8988T (cell line): ENCODE measurements at regions not wholly inside any gene's neighbourhood (a gene's known extent, or its start where the extent isn't known, plus 50 kb on each side); places are given as distances from the start of the nearest gene placed in this dataset.

Experiments
- DNase-seq: peaks from one replicate; pipeline ENCODE4 v3.0.0; 2011

DNA sequence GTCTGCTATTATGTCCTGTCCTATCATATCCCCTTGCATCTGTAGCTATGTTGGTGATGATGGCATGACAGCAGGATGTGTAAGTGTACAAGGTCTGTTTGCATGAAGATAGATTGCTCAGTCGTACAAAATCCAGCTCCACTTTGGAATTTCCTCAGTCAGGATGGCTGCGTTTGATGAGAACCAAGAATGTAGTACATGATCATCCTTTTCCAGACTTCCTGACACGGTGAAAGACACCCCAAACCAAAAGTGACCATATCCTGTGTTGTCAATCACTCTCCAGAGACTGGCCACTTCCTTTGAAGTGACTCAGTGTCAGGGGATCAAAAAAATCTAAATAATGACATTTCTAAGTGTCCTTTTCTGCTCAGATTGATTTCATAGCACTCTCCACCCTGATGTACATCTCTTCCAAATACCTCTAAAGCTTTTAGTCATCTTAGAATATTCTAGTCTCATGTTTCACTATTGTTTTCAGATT, 213.4 kb downstream of the PLK2 start:
- DNase-seq: no peak

DNA sequence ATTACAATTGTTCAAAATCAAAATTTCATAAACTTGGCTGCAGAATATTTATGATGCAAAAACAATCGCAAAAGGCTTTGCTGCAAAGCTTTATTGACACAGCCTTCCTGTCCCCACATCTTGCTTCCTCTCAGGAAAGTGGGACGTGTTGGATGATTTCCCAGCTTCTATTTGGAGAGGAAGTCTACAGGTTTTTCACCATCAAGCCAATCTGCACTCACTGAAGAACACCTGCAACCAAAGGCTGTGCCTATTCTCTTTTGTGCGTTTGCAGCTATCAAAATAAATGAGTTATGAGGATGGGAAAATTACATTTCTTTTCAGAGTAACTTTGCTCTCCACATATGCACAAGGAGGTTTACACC, 214.4 kb downstream of the PLK2 start:
- DNase-seq: no peak

DNA sequence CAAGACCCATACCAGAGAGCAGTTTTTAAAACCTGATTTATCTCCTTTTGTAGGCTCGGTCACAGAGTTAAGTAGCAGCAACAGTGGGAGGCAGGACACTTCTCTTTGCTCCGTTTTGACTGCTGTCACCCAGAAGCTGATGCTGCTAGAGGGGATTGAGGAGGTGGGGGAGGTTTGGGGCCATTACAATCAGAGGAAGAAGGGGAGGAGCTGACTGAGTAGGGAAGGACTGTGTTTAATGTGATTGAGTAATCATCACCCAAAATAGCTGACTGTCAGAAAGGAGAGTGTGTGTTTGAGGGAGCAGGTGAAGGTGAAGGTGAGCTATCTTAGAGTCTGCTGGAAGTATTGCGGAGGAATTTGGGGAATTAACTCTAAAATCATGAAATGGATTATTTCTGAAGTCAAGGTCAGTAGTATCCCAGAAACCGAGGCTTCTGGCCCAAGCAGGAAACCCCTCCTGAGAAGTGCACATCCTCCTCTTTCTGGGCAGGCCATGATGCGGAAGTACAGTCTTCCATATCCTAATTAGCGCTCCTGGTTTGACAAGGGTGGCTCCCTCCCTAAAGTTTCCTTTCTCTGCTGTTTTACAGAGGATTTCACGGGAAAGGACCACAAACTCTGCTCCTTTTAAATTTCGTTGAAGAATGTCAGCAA, 214.9 kb downstream of the PLK2 start:
- no peak for DNase-seq

DNA sequence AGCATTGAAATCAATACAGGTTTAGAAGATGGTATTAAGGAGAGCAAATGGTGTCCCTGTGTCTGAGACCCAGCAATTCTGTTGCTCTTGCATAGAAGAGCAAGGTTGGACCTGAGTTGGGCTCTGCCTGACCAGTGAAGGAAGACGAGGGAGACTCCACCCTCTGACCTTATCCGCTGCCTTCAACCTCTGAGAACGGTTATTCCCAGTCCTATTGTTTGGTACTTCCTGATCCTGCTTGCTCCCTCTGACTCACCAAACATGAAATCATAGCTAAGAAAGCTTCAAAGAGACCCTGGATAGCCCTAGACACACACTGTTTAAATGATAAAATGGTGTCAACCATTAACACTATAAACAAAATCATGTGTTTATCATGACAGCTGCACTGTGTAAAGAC, 218.5 kb downstream of the PLK2 start:
- DNase-seq: no peak

DNA sequence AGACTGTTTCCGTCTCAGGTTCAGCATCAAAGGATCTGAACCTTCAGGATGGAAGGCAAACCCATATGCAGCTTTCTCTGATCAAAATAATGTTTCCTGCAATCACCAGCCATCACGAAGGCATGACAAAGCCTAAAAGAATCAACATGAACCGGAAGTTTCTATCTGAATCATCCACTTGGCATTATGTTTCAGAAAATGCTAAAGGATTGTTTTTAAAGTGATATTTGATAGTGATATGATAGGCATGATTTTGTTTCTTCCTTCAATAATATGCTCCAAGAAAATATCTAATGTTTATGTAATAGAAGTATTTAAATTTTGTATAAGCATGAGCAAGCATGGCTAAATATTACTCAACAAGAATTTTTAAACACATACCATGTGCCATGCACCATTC, 219.6 kb downstream of the PLK2 start:
- no peak for DNase-seq

DNA sequence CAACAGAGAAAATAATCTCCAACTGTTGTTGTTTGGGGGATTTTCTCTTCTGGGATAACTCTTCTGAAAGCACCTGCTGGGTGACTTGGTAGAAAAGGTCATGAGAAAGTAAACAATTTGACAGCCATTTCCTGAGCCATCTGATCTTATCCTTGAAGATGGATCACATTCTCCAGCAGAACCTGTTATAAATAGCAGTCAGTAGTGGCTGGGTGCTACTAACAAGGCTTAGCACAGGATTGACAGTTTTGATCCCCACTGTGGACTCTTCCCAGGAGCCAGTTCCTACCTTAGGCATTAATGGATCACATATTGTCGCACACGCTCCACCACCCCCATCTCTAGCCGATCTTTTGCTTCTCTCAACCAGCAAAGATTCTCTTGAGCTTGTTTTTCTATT, 220.2 kb downstream of the PLK2 start:
- DNase-seq: no peak

DNA sequence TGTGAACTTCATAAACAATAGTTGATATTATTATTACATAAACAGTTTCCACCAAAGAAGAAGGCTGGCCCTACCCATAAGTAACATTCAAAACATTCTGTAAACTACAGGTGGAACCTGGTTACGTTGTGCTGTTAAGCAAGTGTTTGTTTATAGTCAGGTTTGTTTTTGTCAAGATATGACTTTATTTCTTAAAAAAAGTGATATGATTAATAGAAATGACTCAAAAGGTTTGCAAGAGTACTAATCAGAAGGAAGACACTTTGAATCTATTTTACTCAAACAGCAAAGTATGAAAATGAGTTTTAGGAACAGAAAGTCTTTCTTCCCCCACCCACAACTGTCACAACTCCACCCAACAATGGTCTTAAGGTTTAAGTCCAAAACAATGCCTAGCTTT, 220.8 kb downstream of the PLK2 start:
- DNase-seq: no peak

DNA sequence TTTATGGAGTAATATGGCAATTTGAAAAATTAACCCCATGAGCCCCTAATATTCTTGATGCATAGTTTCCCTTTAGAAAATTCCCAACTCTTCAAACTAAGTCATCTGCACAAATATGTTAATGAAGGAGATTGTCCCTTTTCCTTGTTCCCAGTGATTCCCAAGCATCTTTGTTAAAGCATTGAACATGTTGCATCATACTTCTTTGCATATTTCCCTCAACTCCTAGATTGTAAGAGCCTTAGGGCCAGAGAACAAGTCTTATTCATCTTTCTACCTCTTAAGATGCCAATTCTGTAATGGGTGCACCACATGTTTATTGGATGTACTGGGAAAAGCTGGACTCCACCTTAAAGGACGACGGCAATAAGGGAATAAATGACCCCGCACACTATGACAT, 223.4 kb downstream of the PLK2 start:
- no peak for DNase-seq

DNA sequence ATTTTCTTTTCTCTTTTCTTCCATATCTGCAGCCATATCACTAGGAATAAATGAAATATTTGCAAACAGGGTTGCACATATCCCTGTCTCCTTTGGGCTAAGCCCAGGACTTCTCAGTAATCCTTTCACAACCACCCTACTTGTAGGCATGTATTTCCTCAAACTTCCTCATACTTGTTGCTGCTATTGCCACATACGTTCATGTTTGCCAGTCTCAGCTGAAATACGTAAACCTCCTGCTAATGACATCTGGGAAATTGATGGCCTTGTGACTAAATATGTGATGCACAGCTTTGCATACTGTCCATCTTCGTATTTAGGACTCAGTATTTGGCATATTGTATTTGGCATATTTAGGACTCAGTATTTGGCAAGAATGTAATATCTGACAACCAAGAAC, 224.6 kb downstream of the PLK2 start:
- DNase-seq: no peak

DNA sequence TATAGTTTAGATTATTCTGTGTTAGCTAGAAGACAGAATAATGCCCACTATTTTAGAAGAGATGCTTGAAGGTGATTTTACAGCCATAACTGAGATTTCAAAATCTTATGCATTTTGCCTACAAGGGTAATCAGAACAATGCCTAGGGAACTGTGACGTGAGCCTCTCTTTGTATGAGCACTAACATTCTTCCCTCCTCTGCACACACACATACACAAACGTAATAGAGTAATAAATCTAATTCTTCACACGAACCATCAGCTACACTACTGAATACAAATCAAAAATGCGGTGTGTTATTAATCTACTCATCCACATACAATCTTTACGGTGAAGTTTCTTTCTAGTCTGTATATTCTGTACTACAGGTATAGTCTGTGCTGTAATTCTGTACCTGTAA, 227.8 kb downstream of the PLK2 start:
- DNase-seq: no peak

DNA sequence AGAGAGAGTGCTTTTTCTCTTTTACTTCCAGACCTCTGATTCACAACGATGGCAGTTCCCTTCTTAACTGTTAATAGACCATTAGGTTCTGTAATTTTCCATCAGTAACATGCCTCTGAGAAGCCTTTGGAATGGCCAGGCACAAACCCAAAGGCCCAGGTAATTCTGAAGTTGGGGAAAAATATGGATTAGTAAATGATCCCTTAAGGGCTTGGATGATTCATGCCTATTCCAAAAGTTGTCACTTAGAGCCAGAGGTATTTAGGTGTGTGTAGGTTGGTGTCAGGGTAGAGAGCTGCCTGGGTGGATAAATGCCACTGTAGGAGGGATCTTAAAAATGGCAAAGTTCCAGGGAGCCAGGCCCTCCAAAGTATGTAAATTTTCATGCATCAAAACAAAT, 228.8 kb downstream of the PLK2 start:
- DNase-seq: no peak

DNA sequence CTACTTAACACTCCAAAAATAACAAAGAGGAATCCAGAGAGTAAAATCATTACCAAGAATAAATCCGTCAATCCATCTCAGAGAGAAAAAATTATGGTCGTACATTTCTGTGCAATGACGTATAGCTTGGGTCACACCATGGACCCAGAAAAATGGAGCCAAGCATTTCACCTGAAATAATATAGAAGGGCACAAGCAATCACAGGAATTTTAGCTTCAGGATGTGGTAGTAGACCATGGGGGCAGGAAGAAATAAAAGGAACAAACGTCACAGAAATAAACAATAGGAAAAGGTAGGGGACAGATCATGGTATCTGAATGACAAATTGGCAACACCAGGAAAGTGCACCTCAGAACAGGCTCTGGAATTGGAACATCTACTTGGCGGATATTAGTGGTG, 231.0 kb downstream of the PLK2 start:
- DNase-seq: no peak

DNA sequence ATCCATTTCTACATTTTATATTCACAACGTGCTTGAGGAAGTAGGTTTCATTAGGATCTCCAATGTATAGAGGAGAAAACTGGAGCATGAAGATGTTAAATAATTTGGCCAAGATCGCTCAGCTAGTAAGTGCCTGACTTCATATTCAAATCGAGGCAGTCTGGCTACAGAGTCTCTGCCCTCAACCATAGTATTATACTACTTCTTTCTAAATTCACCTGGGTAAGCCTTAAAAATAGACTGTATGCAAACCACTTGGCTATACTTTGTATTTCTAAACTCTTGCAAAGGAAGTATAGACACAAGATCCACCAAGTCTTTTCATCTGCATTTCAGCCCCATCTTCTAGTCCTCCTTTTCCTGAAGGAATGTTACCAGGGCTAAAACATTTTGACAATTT, 232.0 kb downstream of the PLK2 start:
- no peak for DNase-seq

DNA sequence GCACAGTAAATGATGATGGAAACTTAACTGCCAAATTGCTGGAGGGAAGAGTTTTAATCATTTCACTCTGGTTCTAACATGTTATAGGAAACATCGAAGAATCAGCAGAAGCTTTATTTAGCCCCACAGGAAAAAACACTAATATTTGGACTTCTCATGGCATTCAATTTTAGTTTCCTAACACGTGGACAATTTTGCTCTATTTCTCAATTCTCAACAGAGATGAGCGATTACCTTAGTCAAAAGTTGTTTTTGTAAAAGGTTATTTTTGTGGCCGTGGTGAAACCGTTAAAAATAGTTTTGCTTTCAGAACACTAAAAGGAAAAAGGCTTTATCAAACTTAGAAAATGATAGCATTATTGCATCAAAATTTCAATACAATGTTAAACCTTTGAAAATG, 235.2 kb downstream of the PLK2 start:
- no peak for DNase-seq

DNA sequence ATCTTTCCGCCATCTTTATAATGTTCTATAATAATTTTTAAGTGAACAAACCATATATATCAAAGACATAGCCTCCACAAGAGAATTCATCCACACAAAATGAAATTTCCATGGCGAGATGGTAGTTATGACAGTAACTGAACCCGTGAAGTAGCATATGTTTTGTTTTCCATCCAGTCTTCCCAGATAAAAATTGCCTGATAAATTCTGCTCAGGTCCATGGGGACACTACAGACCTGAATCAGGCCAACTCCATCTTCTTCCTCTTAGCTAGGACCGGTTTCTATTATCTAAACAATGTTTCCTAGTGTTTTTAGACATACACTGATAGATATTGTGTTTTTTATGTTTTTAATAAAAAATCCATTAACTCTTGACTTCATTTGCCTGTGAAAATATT, 235.7 kb downstream of the PLK2 start:
- no peak for DNase-seq

DNA sequence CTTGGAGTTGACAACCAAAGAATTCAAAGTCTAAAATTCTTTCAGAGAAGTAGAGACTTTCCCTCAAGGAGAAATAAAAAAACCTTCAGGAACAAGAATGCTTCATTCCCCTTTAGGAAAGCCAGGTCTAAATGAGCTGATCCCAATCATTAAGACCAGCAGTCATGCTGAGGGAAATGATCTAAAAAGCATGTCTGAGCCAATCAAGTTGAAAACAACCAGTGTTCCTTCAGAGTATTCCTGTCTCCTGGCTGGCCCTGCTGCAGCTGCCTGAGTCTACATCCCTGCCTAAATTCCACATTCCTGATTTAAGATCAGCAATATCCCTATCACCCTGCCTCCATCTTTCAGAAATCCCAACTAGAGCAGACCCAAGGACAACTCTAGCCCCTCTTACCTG, 244.5 kb downstream of the PLK2 start:
- DNase-seq: no peak

DNA sequence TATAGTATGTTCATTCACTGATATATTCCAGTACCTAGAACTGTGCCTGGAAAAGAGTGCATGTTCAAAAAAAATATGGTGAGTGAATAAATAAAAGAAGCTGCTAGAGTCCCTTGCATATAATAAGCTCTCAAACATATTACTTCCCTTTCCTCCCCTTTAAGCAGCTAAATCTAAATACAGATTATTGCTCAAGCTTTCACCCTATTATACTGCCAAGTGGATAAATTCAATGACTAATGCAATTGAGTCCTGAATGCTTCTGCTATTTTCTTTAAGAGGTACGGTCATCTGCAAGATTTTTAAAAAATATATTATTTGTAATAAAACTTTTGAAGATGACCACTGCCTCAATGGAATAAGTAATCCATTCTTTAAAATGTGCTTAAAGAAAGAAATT, 248.4 kb downstream of the PLK2 start:
- no peak for DNase-seq

DNA sequence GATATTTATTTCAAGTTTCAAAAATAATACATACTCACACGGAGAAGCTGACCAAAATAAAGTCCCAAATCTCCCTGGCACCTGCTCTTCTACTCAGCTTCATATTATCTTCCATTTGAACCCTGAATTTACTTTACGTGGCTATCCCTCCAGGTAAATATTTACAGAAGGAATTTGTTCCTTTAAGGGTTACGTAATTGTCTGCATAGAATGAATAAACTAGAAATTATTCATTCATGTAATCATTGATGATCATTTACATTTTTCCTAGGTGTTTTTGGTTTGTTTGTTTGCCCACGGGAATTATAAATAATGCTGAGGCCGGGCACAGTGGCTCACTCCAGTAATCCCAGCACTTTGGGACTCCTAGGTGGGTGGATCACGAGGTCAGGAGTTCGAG, 251.2 kb downstream of the PLK2 start:
- DNase-seq: no peak

DNA sequence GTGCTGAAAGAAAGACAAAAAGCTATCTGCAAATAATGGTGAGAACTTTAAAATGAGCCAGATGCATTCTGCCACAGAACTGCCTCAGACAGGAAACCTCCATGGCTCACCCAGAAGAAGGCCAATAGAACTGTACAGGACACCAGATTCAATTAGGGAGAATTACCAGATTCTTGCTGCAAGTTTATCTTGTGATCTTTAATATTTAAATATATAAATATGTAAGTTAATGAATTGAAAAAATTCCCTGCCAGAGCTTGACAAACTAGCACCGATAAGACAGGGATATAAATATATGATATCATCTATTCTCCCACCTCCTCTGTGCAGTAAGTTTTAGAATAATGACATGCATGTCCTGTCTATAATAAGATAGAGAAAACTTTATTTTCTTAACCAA, 252.8 kb downstream of the PLK2 start:
- DNase-seq: no peak

DNA sequence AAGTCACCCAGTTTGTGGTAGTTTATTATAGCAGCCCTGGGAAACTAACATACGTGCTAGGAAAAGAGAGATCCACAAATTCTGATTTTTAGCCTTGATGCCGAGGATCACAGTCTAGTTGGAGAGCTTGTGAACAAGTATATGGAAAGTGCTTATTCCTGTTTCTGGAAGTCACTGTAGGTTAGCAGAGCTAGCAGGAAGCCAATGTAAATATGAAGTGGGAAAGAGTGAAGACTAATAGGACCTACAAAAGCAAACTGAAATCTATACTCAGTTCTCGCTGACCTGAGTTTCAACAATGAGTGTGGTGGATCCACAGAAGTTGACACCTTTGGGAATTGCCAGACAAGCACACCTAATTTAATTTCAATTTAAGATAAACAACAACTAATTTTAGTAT, 254.9 kb downstream of the PLK2 start:
- no peak for DNase-seq

DNA sequence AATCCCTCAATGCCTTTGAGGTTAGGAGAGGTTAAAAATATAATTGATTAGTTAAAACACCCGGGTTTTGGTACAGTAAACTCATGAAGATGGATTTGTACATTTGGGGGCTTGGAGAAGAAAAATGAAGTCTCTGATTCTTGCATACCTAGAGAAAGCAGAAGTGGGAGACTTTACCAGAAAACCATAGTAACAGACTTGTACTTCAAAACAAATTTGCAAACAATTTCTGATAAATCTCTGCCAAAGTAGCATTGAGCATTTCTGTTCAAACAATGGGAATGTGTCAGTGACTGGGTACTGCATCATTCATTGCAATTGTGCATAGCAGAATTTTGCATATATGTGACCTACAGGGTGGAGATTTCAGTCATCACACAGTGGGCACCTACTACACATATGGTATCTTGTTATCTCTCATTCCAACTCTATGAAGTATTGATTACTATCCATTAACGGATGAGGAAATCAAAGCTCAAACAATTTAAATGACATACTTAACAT, 256.9 kb downstream of the PLK2 start:
- no peak for DNase-seq

DNA sequence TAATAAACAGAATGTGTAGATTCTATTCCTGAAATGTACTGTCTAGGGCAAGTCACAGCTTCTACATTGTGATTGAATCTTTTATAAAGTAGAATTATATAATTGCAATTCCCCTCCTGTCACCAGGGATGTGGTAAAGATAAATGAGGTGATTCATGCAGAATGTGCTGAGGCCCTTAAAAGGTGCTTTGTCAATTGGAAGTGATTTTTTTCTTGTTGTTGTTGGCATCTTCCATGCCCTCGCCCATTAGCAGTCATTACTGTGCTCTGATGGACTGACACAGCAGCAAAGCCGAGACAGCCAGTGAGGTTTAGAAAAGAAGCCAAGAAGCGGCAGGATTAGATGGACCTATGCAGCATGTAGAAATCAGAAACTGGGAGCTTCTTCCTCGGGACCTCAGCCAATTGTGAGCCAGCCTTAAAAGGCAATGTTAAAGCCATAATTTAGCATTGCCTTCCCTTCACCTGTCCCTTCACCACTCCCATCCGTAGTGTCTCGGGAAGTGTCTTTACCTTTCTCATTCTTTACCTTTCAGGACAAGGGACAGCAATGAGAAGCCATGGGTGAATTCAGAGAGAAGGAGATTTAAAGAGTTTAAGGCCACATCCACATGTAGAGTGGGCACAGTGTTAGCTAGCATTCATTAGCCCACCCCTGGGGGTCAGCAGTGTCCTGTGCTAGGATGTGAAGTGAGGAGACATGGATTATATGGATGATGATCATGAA, 257.8 kb downstream of the PLK2 start:
- no peak for DNase-seq

DNA sequence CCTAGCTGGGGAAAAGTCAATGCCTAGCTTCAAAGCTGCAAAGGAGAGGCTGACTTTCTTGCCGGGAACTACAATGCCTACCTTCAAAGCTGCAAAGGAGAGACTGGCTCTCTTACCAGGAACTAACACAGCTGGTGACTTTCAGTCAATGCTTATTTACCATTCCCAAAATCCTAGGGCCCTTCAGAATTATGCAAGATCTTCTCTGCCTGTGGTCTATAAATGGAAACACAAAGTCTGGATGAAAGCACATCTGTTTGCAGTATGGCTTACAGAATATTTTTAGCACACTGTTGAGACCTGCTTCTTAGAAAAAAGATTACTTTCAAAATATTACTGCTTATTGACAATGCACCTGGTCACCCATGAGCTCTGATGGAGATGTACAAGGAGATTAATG, 259.4 kb downstream of the PLK2 start:
- no peak for DNase-seq

DNA sequence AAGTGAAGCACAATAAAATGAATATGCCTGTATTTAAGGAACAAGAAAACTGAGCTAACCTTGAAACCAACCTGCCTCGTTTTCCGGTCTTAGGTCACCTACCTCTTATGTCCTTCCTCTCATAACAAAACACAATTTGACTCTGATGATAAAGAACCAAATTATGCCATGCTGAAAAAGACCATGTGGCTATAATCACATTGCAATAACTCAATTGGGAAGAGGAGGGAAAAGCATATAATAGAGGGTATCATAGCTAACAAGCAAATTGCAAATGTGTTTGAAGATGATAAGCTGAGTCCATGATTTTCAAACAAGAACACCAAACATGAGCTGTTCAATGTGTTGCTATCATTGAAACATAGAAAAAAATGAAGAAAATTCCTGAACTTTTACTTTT, 260.8 kb downstream of the PLK2 start:
- no peak for DNase-seq

DNA sequence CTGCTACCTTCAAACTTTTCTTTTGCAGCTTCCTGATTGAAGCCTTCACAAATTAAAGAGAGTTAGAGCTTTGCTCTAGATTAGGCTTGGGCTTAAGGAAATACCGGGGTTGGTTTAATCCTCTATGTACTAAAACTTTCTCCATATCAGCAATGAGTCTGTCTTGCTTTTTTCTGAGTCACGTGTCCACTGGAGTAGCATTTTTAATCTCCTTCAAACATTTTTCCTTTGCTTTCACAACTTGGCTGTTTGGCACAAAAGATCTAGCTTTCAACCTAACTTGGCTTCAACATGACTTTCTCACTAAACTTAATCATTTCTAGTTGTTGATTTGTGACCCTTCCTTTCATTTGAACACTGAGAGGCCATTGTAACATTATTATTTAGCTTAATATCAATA, 261.6 kb downstream of the PLK2 start:
- no peak for DNase-seq
